SK-N-MC (cell line): ENCODE measurements at regions not wholly inside any gene's neighbourhood (a gene's known extent, or its start where the extent isn't known, plus 50 kb on each side); places are given as distances from the start of the nearest gene placed in this dataset.

Experiments
- EZH2 ChIP-seq: fragments of 200-600 bp; sonication (generic); IDR thresholded peaks from one replicate; pipeline ENCODE4 v1.6.1; 2017; ENCODE audit warnings: antibody characterized with exemption
- POLR2AphosphoS5 ChIP-seq: IDR thresholded peaks from 2 replicates; pipeline ENCODE4 v1.6.1; 2012; ENCODE audit warnings: mild to moderate bottlenecking, low read depth, low read length, borderline replicate concordance

DNA sequence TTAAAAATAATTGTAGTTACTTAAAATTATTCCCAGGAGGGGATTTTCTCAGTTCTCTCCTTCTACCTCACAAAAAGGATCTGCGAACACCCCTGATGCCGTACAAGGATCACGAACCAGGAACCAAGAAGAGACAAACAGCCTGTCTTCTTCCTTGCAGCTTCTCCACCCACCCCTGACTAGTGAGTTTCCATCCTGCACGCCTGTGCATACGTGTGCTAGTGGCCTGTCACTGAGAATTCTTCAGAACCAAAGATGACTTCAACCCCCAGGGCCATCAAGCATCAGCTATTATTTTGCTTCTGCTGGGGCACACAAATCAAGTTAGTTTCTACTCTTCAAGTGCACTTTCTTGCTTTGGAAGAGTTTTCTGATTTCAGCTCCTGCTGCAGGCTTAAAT, 175.5 kb upstream of the KLF6 start:
- TF ChIP-seq POLR2AphosphoS5, result no peak
- no peak for TF ChIP-seq EZH2
